ENCODE measurements at regions not wholly inside any gene's neighbourhood (a gene's known extent, or its start where the extent isn't known, plus 50 kb on each side); places are given as distances from the start of the nearest gene placed in this dataset.

- peaks cover 0 to 5% (median 0%) of the 10 kb centered on the region in 3 donors for H3K9me3 ChIP-seq
- H3K4me3 ChIP-seq, result no peak overlapping the region
- no peaks in the 10 kb centered on the region for H3K4me1 ChIP-seq
- H3K36me3 ChIP-seq, result no peaks in the 10 kb centered on the region
- WGBS, 2 donors (ENCODE audit: low coverage in 1 of 2), result 91 to 100% methylated on average over 1 of the region's 1 CpG
- no peak for ATAC-seq
- TF ChIP-seq POLR2AphosphoS5 (IDR thresholded peaks at IDR 0.05), result no peak
- no peak for TF ChIP-seq EP300 (IDR thresholded peaks at IDR 0.05)
- no peak for TF ChIP-seq CTCF (IDR thresholded peaks at IDR 0.05)
- no peak for TF ChIP-seq POLR2A (IDR thresholded peaks at IDR 0.05)
- H3K27ac ChIP-seq, result no peak overlapping the region
- H3K27me3 ChIP-seq, result no peaks in the 10 kb centered on the region
Observed at GRCh38 chr2:166613226-166613625, 119.2 kb upstream of the SCN7A start.

GRCh38 chr2:166612214-166612613 is 118.2 kb upstream of the SCN7A start:
- Histone ChIP-seq H3K4me3 (no peak overlapping the region), H3K4me1 (no peaks in the 10 kb centered on the region), H3K27ac (no peak overlapping the region), H3K36me3 (no peaks in the 10 kb centered on the region), H3K27me3 (no peaks in the 10 kb centered on the region), H3K9me3 (no peaks in the 10 kb centered on the region)
- 70 to 90% methylated on average over 4 to 6 of the region's 6 CpGs for WGBS, 2 donors (ENCODE audit: low coverage in 1 of 2)
- no peak for ATAC-seq
- TF ChIP-seq POLR2A (IDR thresholded peaks at IDR 0.05) (no peak), EP300 (IDR thresholded peaks at IDR 0.05) (no peak), POLR2AphosphoS5 (IDR thresholded peaks at IDR 0.05) (no peak), CTCF (IDR thresholded peaks at IDR 0.05) (no peak)

GRCh38 chr2:166610913-166611305 is 116.9 kb upstream of the SCN7A start:
- H3K4me3 ChIP-seq, result no peak overlapping the region
- ATAC-seq, result no peak

GRCh38 chr2:166610180-166610912 is 116.3 kb upstream of the SCN7A start:
- TF ChIP-seq CTCF (IDR thresholded peaks at IDR 0.05), result no peak
- no peak for TF ChIP-seq POLR2A (IDR thresholded peaks at IDR 0.05)
- no peak for TF ChIP-seq EP300 (IDR thresholded peaks at IDR 0.05)
- TF ChIP-seq POLR2AphosphoS5 (IDR thresholded peaks at IDR 0.05), result no peak
- Histone ChIP-seq H3K9me3 (no peaks in the 10 kb centered on the region), H3K4me1 (no peaks in the 10 kb centered on the region), H3K36me3 (no peaks in the 10 kb centered on the region), H3K4me3 (no peak overlapping the region), H3K27ac (no peak overlapping the region), H3K27me3 (no peaks in the 10 kb centered on the region)
- ATAC-seq, result no peak
- WGBS, 2 donors (ENCODE audit: low coverage in 1 of 2), result 26 to 30% methylated on average over 12 to 24 of the region's 28 CpGs

More at GRCh38 chr2:166610913-166611305, 116.9 kb upstream of the SCN7A start:
- no peaks in the 10 kb centered on the region for H3K36me3 ChIP-seq
- no peaks in the 10 kb centered on the region for H3K27me3 ChIP-seq
- no peak overlapping the region for H3K27ac ChIP-seq
- H3K4me1 ChIP-seq, result no peaks in the 10 kb centered on the region
- 54 to 66% methylated on average over 4 to 5 of the region's 5 CpGs for WGBS, 2 donors (ENCODE audit: low coverage in 1 of 2)
- TF ChIP-seq EP300 (IDR thresholded peaks at IDR 0.05) (no peak), POLR2A (IDR thresholded peaks at IDR 0.05) (no peak), CTCF (IDR thresholded peaks at IDR 0.05) (no peak), POLR2AphosphoS5 (IDR thresholded peaks at IDR 0.05) (no peak)
- no peaks in the 10 kb centered on the region for H3K9me3 ChIP-seq
